Mesendoderm (in vitro differentiated cells): ENCODE measurements at regions not wholly inside any gene's neighbourhood (a gene's known extent, or its start where the extent isn't known, plus 50 kb on each side); places are given as distances from the start of the nearest gene placed in this dataset.

Experiments used
- DNase-seq: peaks from one replicate; pipeline ENCODE4 v3.0.0; 2013
- H2AK5ac ChIP-seq: 2 replicates; pipeline ENCODE4 v1.6.1; 2013; ENCODE audit warnings: low read length, inconsistent platforms
- H2BK120ac ChIP-seq: 2 replicates; pipeline ENCODE4 v1.6.1; 2013; ENCODE audit warnings: low read depth, mild to moderate bottlenecking, low read length, moderate library complexity, mixed read lengths
- H2BK15ac ChIP-seq: replicated peaks from 2 replicates; pipeline ENCODE4 v1.6.1; 2013; ENCODE audit warnings: low read depth, mild to moderate bottlenecking, moderate library complexity
- H2BK5ac ChIP-seq: 2 replicates; pipeline ENCODE4 v1.6.1; 2013; ENCODE audit warnings: low read length, inconsistent platforms
- H3K18ac ChIP-seq: 2 replicates; pipeline ENCODE4 v1.6.1; 2013; ENCODE audit warnings: mild to moderate bottlenecking, low read length, mixed read lengths
- H3K23ac ChIP-seq: one replicate; pipeline ENCODE4 v1.6.1; 2013; ENCODE audit warnings: low read length
- H3K27ac ChIP-seq: 2 replicates; pipeline ENCODE4 v1.5.1; 2013; ENCODE audit warnings: low read depth, mild to moderate bottlenecking, inconsistent platforms, low read length, moderate library complexity
- H3K27me3 ChIP-seq: 2 replicates; pipeline ENCODE4 v1.6.1; 2013; ENCODE audit warnings: low read length, control low read depth, mild to moderate bottlenecking, inconsistent platforms; ENCODE audit not compliant: insufficient read depth, poor library complexity
- H3K36me3 ChIP-seq: 2 replicates; pipeline ENCODE4 v1.6.1; 2013; ENCODE audit warnings: low read length, inconsistent platforms; ENCODE audit not compliant: control insufficient read depth, insufficient read depth
- H3K4ac ChIP-seq: one replicate; pipeline ENCODE4 v1.6.1; 2013; ENCODE audit warnings: low read depth, mild to moderate bottlenecking, low read length, moderate library complexity
- H3K4me1 ChIP-seq: 2 replicates; pipeline ENCODE4 v1.6.1; 2013; ENCODE audit warnings: low read depth, low read length, inconsistent platforms; ENCODE audit not compliant: control insufficient read depth
- H3K4me2 ChIP-seq: 2 replicates; pipeline ENCODE4 v1.6.1; 2013; ENCODE audit warnings: low read length
- H3K4me3 ChIP-seq: 2 replicates; pipeline ENCODE4 v1.5.1; 2013; ENCODE audit warnings: mild to moderate bottlenecking, low read length
- H3K56ac ChIP-seq: one replicate; pipeline ENCODE4 v1.6.1; 2013; ENCODE audit warnings: low read length
- H3K79me1 ChIP-seq: 2 replicates; pipeline ENCODE4 v1.6.1; 2013; ENCODE audit warnings: low read length, inconsistent platforms
- H3K79me2 ChIP-seq: 2 replicates; pipeline ENCODE4 v1.6.1; 2013; ENCODE audit warnings: mild to moderate bottlenecking, low read length; ENCODE audit not compliant: control insufficient read depth, insufficient read depth
- H3K9ac ChIP-seq: 2 replicates; pipeline ENCODE4 v1.6.1; 2013; ENCODE audit warnings: low read length, inconsistent platforms
- H4K5ac ChIP-seq: one replicate; pipeline ENCODE4 v1.6.1; 2013; ENCODE audit warnings: low read length
- H4K8ac ChIP-seq: one replicate; pipeline ENCODE4 v1.6.1; 2013; ENCODE audit warnings: low read depth, mild to moderate bottlenecking, control low read depth, low read length, moderate library complexity
- WGBS: extraction: QIAGEN DNeasy Blood & Tissue Kit; methylation state at CpG from one replicate; pipeline ENCODE4 v1.1.7; 2013; ENCODE audit warnings: low lambda C conversion rate, missing lambda C conversion rate; ENCODE audit not compliant: insufficient coverage; ENCODE audit errors: extremely low coverage; 5-methylcytosine and 5-hydroxymethylcytosine counted together

- peak overlapping the region; percentile 92 for H2BK15ac ChIP-seq
- H2AK5ac ChIP-seq, result no peak overlapping the region
- no peaks in the 10 kb centered on the region for H3K27me3 ChIP-seq
- no peak overlapping the region for H3K4ac ChIP-seq
- H3K36me3 ChIP-seq, result no peaks in the 10 kb centered on the region
- peak overlapping the region; percentile 76 for H2BK5ac ChIP-seq
- peak; percentile 26 for DNase-seq
- peak overlapping the region; percentile 92 for H3K27ac ChIP-seq
- peak overlapping the region; percentile 56 for H4K8ac ChIP-seq
- no peak overlapping the region for H3K9ac ChIP-seq
- H3K4me3 ChIP-seq, result no peak overlapping the region
- peak overlapping the region; percentile 94 for H3K18ac ChIP-seq
- WGBS, result no CpG with 5 or more reads among the region's 1 CpG
- peaks cover 6% of the 10 kb centered on the region for H3K4me1 ChIP-seq
- no peak overlapping the region for H4K5ac ChIP-seq
- H2BK120ac ChIP-seq, result peak overlapping the region; percentile 88
- H3K79me2 ChIP-seq, result peaks cover 2% of the 10 kb centered on the region
- peak overlapping the region; percentile 49 for H3K56ac ChIP-seq
- H3K23ac ChIP-seq, result no peak overlapping the region
- no peak overlapping the region for H3K4me2 ChIP-seq
- H3K79me1 ChIP-seq, result no peaks in the 10 kb centered on the region
Observed at GRCh38 chr13:55660851-55661250, 1479.9 kb upstream of the PRR20A start.

GRCh38 chr13:55661505-55661904 lies 1479.2 kb upstream of the PRR20A start:
- no peak overlapping the region for H2BK15ac ChIP-seq

GRCh38 chr13:55664178-55664577 lies 1476.5 kb upstream of the PRR20A start:
- Histone ChIP-seq H4K5ac (no peak overlapping the region), H3K4ac (peak overlapping the region; percentile 81), H3K9ac (no peak overlapping the region), H3K36me3 (no peaks in the 10 kb centered on the region), H3K27ac (peak overlapping the region; percentile 67), H3K4me3 (no peak overlapping the region), H3K56ac (no peak overlapping the region), H2BK15ac (no peak overlapping the region), H3K4me2 (no peak overlapping the region), H4K8ac (no peak overlapping the region), H2BK5ac (no peak overlapping the region), H3K18ac (peak overlapping the region; percentile 94), H2AK5ac (no peak overlapping the region), H2BK120ac (no peak overlapping the region), H3K23ac (no peak overlapping the region), H3K27me3 (no peaks in the 10 kb centered on the region), H3K79me1 (no peaks in the 10 kb centered on the region), H3K79me2 (peaks cover 2% of the 10 kb centered on the region), H3K4me1 (peaks cover 6% of the 10 kb centered on the region)
- no CpG with 5 or more reads among the region's 3 CpGs for WGBS
- DNase-seq, result peak; percentile 95

More at GRCh38 chr13:55661505-55661904, 1479.2 kb upstream of the PRR20A start:
- Histone ChIP-seq H4K8ac (no peak overlapping the region), H2BK120ac (peak overlapping the region; percentile 90), H3K4ac (peak overlapping the region; percentile 58), H3K79me2 (peaks cover 2% of the 10 kb centered on the region), H3K27ac (peak overlapping the region; percentile 86), H3K23ac (no peak overlapping the region), H3K36me3 (no peaks in the 10 kb centered on the region), H2BK5ac (no peak overlapping the region), H3K4me2 (no peak overlapping the region), H3K4me1 (peaks cover 6% of the 10 kb centered on the region), H3K18ac (peak overlapping the region; percentile 78), H2AK5ac (peak overlapping the region; percentile 92), H3K79me1 (no peaks in the 10 kb centered on the region), H4K5ac (no peak overlapping the region), H3K9ac (no peak overlapping the region), H3K4me3 (no peak overlapping the region), H3K56ac (peak overlapping the region; percentile 74), H3K27me3 (no peaks in the 10 kb centered on the region)
- no CpG with 5 or more reads among the region's 5 CpGs for whole genome bisulfite sequencing
- no peak for DNase-seq

GRCh38 chr13:55669051-55669450 lies 1471.7 kb upstream of the PRR20A start:
- Histone ChIP-seq H3K4me2 (no peak overlapping the region), H3K4me1 (no peaks in the 10 kb centered on the region), H3K79me1 (no peaks in the 10 kb centered on the region), H3K36me3 (no peaks in the 10 kb centered on the region), H2BK5ac (no peak overlapping the region), H3K4ac (no peak overlapping the region), H2BK15ac (no peak overlapping the region), H3K79me2 (no peaks in the 10 kb centered on the region), H3K56ac (no peak overlapping the region), H2AK5ac (no peak overlapping the region), H3K23ac (no peak overlapping the region), H3K4me3 (no peak overlapping the region), H3K27me3 (no peaks in the 10 kb centered on the region), H3K27ac (no peak overlapping the region), H4K5ac (no peak overlapping the region), H2BK120ac (no peak overlapping the region), H3K9ac (no peak overlapping the region), H4K8ac (no peak overlapping the region), H3K18ac (no peak overlapping the region)
- WGBS, result no CpG with 5 or more reads among the region's 1 CpG
- no peak for DNase-seq

GRCh38 chr13:55673910-55674309 lies 1466.8 kb upstream of the PRR20A start:
- no CpG with 5 or more reads among the region's 2 CpGs for WGBS

GRCh38 chr13:55682776-55683175 lies 1457.9 kb upstream of the PRR20A start:
- H3K4me3 ChIP-seq, result no peak overlapping the region
- WGBS, result no CpG with 5 or more reads among the region's 3 CpGs

More at GRCh38 chr13:55673910-55674309, 1466.8 kb upstream of the PRR20A start:
- Histone ChIP-seq H3K27ac (no peak overlapping the region), H4K5ac (no peak overlapping the region), H3K4me2 (no peak overlapping the region), H3K27me3 (no peaks in the 10 kb centered on the region), H3K18ac (no peak overlapping the region), H3K23ac (no peak overlapping the region), H3K4ac (no peak overlapping the region), H4K8ac (no peak overlapping the region), H2BK120ac (no peak overlapping the region), H2BK15ac (no peak overlapping the region), H3K36me3 (no peaks in the 10 kb centered on the region), H3K79me2 (no peaks in the 10 kb centered on the region), H3K4me1 (no peaks in the 10 kb centered on the region), H3K79me1 (no peaks in the 10 kb centered on the region), H3K56ac (no peak overlapping the region), H3K4me3 (no peak overlapping the region), H2AK5ac (no peak overlapping the region), H3K9ac (no peak overlapping the region), H2BK5ac (no peak overlapping the region)
- DNase-seq, result no peak

More at GRCh38 chr13:55682776-55683175, 1457.9 kb upstream of the PRR20A start:
- H3K23ac ChIP-seq, result no peak overlapping the region
- H2BK15ac ChIP-seq, result no peak overlapping the region
- H4K8ac ChIP-seq, result no peak overlapping the region
- H3K79me1 ChIP-seq, result no peaks in the 10 kb centered on the region
- H4K5ac ChIP-seq, result no peak overlapping the region
- H3K18ac ChIP-seq, result no peak overlapping the region
- H2BK120ac ChIP-seq, result no peak overlapping the region
- H3K4ac ChIP-seq, result no peak overlapping the region
- no peak overlapping the region for H3K27ac ChIP-seq
- no peak overlapping the region for H3K4me2 ChIP-seq
- H2BK5ac ChIP-seq, result no peak overlapping the region
- H3K36me3 ChIP-seq, result no peaks in the 10 kb centered on the region
- H3K27me3 ChIP-seq, result no peaks in the 10 kb centered on the region
- no peak overlapping the region for H3K56ac ChIP-seq
- H3K79me2 ChIP-seq, result no peaks in the 10 kb centered on the region
- no peak overlapping the region for H3K9ac ChIP-seq
- no peak for DNase-seq
- no peaks in the 10 kb centered on the region for H3K4me1 ChIP-seq
- no peak overlapping the region for H2AK5ac ChIP-seq
